GM23338 (cell line): ENCODE measurements at regions not wholly inside any gene's neighbourhood (a gene's known extent, or its start where the extent isn't known, plus 50 kb on each side); places are given as distances from the start of the nearest gene placed in this dataset.

ENCODE experiments used
- ATAC-seq: fragments of 200-7000 bp; cut with Tn5 transposase; 3 replicates; pipeline ENCODE4 v1.9.1; 2020
- DNase-seq: peaks from one replicate; pipeline ENCODE4 v3.0.0-alpha.2; 2015; ENCODE audit warnings: low spot score
- H2AFZ ChIP-seq: fragments of 200-600 bp; sonication (generic); 2 replicates; pipeline ENCODE4 v1.8.0; 2016; ENCODE audit warnings: antibody characterized with exemption, mild to moderate bottlenecking, moderate library complexity
- H3F3A ChIP-seq: fragments of 200-600 bp; sonication (generic); replicated peaks from 2 replicates; pipeline ENCODE4 v1.8.0; 2017; ENCODE audit warnings: antibody characterized with exemption, mixed run types, low read depth
- H3K27ac ChIP-seq: fragments of 200-600 bp; sonication (generic); 2 replicates; pipeline ENCODE4 v1.6.1; 2016; ENCODE audit warnings: low read depth
- H3K27me3 ChIP-seq: fragments of 200-600 bp; sonication (generic); 2 replicates; pipeline ENCODE4 v1.8.0; 2016; ENCODE audit warnings: mild to moderate bottlenecking, mixed run types, moderate library complexity; ENCODE audit not compliant: insufficient read depth
- H3K36me3 ChIP-seq: fragments of 200-600 bp; sonication (generic); 2 replicates; pipeline ENCODE4 v1.8.0; 2016; ENCODE audit warnings: mild to moderate bottlenecking; ENCODE audit not compliant: insufficient read depth
- H3K4me1 ChIP-seq: fragments of 200-600 bp; sonication (generic); 2 replicates; pipeline ENCODE4 v1.8.0; 2016; ENCODE audit warnings: mild to moderate bottlenecking, moderate library complexity; ENCODE audit not compliant: insufficient read depth
- H3K4me2 ChIP-seq: fragments of 200-600 bp; sonication (generic); 2 replicates; pipeline ENCODE4 v1.7.1; 2017; ENCODE audit warnings: mixed run types
- H3K4me3 ChIP-seq: fragments of 200-600 bp; sonication (generic); 2 replicates; pipeline ENCODE4 v1.6.1; 2016; ENCODE audit warnings: mixed run types
- H3K79me2 ChIP-seq: fragments of 200-600 bp; sonication (generic); replicated peaks from 2 replicates; pipeline ENCODE4 v1.8.0; 2017; ENCODE audit warnings: mild to moderate bottlenecking; ENCODE audit not compliant: insufficient read depth
- H3K9me2 ChIP-seq: fragments of 200-600 bp; sonication (generic); 2 replicates; pipeline ENCODE4 v1.8.0; 2017; ENCODE audit not compliant: insufficient read depth
- H4K20me1 ChIP-seq: fragments of 200-600 bp; sonication (generic); replicated peaks from 2 replicates; pipeline ENCODE4 v1.8.0; 2017; ENCODE audit warnings: mild to moderate bottlenecking; ENCODE audit not compliant: insufficient read depth
- H3K27ac Mint-ChIP-seq: 2 replicates; pipeline ENCODE4 v1.8.0; 2020; ENCODE audit warnings: inconsistent platforms, mild to moderate bottlenecking, moderate library complexity, mixed read lengths
- H3K27me3 Mint-ChIP-seq: 3 replicates; pipeline ENCODE4 v1.8.0; 2022; ENCODE audit warnings: low read depth, mild to moderate bottlenecking, moderate library complexity, mixed read lengths, inconsistent platforms; ENCODE audit not compliant: insufficient read depth, poor library complexity
- H3K36me3 Mint-ChIP-seq: 3 replicates; pipeline ENCODE4 v1.8.0; 2021; ENCODE audit warnings: low read depth, mild to moderate bottlenecking, inconsistent platforms, moderate library complexity, mixed read lengths
- H3K4me1 Mint-ChIP-seq: 3 replicates; pipeline ENCODE4 v1.8.0; 2020; ENCODE audit warnings: mild to moderate bottlenecking, inconsistent platforms, mixed read lengths
- H3K4me3 Mint-ChIP-seq: 3 replicates; pipeline ENCODE4 v1.8.0; 2021; ENCODE audit warnings: moderate library complexity, mild to moderate bottlenecking, inconsistent platforms, mixed read lengths
- H3K9me3 Mint-ChIP-seq: 3 replicates; pipeline ENCODE4 v1.8.0; 2020; ENCODE audit warnings: moderate library complexity, mild to moderate bottlenecking, inconsistent platforms, mixed read lengths
- CREB1 ChIP-seq: fragments of 250-450 bp; sonication (Bioruptor Pico); IDR thresholded peaks from 2 replicates; pipeline ENCODE4 v1.5.0; 2020; ENCODE audit warnings: low read depth, mild to moderate bottlenecking, moderate library complexity
- EZH2phosphoT487 ChIP-seq: fragments of 200-600 bp; sonication (generic); IDR thresholded peaks from one replicate; pipeline ENCODE4 v1.8.1; 2018; ENCODE audit warnings: antibody characterized with exemption; ENCODE audit not compliant: unreplicated experiment
- NANOG ChIP-seq: IDR thresholded peaks from 2 replicates; pipeline ENCODE4 v1.6.1; 2016; ENCODE audit warnings: antibody characterized with exemption, borderline replicate concordance
- STAT1 ChIP-seq: IDR thresholded peaks from one replicate; pipeline ENCODE4 v1.6.1; 2016; ENCODE audit warnings: antibody characterized with exemption; ENCODE audit not compliant: unreplicated experiment
- TF ChIP-seq, protein P1 (sequence below): IDR thresholded peaks from one replicate; pipeline ENCODE4 v1.6.1; 2018; ENCODE audit warnings: antibody characterized with exemption; ENCODE audit not compliant: unreplicated experiment
- TF ChIP-seq, protein P2 (sequence below): fragments of 250-450 bp; sonication (Bioruptor Pico); IDR thresholded peaks from 2 replicates; pipeline ENCODE4 v1.5.0; 2020; ENCODE audit warnings: mild to moderate bottlenecking, moderate library complexity
- TF ChIP-seq, protein P3 (sequence below), 2 experiments: fragments of 200-600 bp in 1 of 2; sonication (generic) in 1 of 2; conservative IDR thresholded peaks; 2 replicates each; pipeline versions ENCODE4 v1.5.1 to v1.6.1; 2016 to 2017; ENCODE audit warnings: antibody characterized with exemption in 2 of 2, low read depth in 2 of 2, mild to moderate bottlenecking in 2 of 2, moderate library complexity in 1 of 2
- TF ChIP-seq, protein P4 (sequence below): IDR thresholded peaks from 2 replicates; pipeline ENCODE4 v1.6.1; 2016; ENCODE audit warnings: antibody characterized with exemption

DNA sequence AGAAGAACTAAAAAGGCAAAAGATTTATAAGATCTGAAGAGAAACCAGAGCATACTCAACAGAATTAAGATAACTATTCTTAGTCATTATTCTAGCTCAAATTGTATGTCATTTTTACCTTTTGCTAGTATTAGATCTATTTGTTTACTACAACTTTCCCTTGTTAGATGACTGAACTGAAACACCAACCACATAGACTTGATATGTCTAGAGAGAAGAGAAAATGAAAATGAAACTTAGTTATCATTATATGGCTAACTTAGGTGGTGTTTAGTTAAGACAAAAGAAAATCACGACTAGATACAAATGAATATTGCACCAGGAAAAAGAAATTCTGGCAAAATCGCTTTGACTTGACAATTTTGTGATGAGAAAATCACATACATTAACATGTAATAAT lies 690.8 kb downstream of the PCDH18 start (continued):
- TF ChIP-seq, protein P1, sequence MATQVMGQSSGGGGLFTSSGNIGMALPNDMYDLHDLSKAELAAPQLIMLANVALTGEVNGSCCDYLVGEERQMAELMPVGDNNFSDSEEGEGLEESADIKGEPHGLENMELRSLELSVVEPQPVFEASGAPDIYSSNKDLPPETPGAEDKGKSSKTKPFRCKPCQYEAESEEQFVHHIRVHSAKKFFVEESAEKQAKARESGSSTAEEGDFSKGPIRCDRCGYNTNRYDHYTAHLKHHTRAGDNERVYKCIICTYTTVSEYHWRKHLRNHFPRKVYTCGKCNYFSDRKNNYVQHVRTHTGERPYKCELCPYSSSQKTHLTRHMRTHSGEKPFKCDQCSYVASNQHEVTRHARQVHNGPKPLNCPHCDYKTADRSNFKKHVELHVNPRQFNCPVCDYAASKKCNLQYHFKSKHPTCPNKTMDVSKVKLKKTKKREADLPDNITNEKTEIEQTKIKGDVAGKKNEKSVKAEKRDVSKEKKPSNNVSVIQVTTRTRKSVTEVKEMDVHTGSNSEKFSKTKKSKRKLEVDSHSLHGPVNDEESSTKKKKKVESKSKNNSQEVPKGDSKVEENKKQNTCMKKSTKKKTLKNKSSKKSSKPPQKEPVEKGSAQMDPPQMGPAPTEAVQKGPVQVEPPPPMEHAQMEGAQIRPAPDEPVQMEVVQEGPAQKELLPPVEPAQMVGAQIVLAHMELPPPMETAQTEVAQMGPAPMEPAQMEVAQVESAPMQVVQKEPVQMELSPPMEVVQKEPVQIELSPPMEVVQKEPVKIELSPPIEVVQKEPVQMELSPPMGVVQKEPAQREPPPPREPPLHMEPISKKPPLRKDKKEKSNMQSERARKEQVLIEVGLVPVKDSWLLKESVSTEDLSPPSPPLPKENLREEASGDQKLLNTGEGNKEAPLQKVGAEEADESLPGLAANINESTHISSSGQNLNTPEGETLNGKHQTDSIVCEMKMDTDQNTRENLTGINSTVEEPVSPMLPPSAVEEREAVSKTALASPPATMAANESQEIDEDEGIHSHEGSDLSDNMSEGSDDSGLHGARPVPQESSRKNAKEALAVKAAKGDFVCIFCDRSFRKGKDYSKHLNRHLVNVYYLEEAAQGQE, result no peak
- TF ChIP-seq, protein P2, sequence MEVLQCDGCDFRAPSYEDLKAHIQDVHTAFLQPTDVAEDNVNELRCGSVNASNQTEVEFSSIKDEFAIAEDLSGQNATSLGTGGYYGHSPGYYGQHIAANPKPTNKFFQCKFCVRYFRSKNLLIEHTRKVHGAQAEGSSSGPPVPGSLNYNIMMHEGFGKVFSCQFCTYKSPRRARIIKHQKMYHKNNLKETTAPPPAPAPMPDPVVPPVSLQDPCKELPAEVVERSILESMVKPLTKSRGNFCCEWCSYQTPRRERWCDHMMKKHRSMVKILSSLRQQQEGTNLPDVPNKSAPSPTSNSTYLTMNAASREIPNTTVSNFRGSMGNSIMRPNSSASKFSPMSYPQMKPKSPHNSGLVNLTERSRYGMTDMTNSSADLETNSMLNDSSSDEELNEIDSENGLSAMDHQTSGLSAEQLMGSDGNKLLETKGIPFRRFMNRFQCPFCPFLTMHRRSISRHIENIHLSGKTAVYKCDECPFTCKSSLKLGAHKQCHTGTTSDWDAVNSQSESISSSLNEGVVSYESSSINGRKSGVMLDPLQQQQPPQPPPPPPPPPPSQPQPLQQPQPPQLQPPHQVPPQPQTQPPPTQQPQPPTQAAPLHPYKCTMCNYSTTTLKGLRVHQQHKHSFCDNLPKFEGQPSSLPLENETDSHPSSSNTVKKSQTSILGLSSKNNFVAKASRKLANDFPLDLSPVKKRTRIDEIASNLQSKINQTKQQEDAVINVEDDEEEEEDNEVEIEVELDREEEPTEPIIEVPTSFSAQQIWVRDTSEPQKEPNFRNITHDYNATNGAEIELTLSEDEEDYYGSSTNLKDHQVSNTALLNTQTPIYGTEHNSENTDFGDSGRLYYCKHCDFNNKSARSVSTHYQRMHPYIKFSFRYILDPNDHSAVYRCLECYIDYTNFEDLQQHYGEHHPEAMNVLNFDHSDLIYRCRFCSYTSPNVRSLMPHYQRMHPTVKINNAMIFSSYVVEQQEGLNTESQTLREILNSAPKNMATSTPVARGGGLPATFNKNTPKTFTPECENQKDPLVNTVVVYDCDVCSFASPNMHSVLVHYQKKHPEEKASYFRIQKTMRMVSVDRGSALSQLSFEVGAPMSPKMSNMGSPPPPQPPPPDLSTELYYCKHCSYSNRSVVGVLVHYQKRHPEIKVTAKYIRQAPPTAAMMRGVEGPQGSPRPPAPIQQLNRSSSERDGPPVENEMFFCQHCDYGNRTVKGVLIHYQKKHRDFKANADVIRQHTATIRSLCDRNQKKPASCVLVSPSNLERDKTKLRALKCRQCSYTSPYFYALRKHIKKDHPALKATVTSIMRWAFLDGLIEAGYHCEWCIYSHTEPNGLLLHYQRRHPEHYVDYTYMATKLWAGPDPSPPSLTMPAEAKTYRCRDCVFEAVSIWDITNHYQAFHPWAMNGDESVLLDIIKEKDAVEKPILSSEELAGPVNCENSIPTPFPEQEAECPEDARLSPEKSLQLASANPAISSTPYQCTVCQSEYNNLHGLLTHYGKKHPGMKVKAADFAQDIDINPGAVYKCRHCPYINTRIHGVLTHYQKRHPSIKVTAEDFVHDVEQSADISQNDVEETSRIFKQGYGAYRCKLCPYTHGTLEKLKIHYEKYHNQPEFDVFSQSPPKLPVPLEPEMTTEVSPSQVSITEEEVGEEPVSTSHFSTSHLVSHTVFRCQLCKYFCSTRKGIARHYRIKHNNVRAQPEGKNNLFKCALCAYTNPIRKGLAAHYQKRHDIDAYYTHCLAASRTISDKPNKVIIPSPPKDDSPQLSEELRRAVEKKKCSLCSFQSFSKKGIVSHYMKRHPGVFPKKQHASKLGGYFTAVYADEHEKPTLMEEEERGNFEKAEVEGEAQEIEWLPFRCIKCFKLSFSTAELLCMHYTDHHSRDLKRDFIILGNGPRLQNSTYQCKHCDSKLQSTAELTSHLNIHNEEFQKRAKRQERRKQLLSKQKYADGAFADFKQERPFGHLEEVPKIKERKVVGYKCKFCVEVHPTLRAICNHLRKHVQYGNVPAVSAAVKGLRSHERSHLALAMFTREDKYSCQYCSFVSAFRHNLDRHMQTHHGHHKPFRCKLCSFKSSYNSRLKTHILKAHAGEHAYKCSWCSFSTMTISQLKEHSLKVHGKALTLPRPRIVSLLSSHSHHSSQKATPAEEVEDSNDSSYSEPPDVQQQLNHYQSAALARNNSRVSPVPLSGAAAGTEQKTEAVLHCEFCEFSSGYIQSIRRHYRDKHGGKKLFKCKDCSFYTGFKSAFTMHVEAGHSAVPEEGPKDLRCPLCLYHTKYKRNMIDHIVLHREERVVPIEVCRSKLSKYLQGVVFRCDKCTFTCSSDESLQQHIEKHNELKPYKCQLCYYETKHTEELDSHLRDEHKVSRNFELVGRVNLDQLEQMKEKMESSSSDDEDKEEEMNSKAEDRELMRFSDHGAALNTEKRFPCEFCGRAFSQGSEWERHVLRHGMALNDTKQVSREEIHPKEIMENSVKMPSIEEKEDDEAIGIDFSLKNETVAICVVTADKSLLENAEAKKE (CRISPR knock-in tag), result no peak

DNA sequence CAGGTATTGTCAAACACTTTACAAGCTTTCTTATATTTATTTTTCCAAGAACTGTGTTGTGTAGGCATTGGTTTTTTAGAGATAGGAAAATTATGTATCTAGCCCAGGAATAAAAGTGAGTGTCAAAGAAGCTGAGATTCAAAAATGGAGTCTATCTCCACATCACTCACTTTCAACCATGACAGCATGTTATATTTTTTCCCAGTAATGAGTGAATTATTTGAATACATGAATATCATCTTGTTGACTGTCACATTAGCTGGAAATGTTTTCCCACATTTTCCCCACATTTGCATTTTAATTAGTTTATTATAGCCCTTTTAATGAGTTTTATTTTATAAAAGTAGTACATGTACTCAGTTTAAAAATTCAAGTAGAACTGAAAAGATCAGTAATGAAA lies 693.7 kb downstream of the PCDH18 start:
- Histone ChIP-seq H3K27ac (no peak overlapping the region), H3K4me1 (no peaks in the 10 kb centered on the region), H3K27me3 (no peaks in the 10 kb centered on the region), H3K4me2 (no peak overlapping the region), H3F3A (no peaks in the 10 kb centered on the region), H3K79me2 (no peaks in the 10 kb centered on the region), H4K20me1 (no peaks in the 10 kb centered on the region), H3K36me3 (no peaks in the 10 kb centered on the region), H3K4me3 (no peak overlapping the region), H2AFZ (no peak overlapping the region), H3K9me2 (no peaks in the 10 kb centered on the region)
- no peaks in the 10 kb centered on the region for H3K4me1 Mint-ChIP-seq
- H3K27ac Mint-ChIP-seq, result no peak overlapping the region
- H3K4me3 Mint-ChIP-seq, result no peak overlapping the region
- TF ChIP-seq, protein P3, sequence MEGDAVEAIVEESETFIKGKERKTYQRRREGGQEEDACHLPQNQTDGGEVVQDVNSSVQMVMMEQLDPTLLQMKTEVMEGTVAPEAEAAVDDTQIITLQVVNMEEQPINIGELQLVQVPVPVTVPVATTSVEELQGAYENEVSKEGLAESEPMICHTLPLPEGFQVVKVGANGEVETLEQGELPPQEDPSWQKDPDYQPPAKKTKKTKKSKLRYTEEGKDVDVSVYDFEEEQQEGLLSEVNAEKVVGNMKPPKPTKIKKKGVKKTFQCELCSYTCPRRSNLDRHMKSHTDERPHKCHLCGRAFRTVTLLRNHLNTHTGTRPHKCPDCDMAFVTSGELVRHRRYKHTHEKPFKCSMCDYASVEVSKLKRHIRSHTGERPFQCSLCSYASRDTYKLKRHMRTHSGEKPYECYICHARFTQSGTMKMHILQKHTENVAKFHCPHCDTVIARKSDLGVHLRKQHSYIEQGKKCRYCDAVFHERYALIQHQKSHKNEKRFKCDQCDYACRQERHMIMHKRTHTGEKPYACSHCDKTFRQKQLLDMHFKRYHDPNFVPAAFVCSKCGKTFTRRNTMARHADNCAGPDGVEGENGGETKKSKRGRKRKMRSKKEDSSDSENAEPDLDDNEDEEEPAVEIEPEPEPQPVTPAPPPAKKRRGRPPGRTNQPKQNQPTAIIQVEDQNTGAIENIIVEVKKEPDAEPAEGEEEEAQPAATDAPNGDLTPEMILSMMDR (conservative IDR thresholded peaks at IDR 0.05; ENCODE audit: low read depth in 2 of 2), result no peak
- TF ChIP-seq STAT1, result no peak
- no peak for TF ChIP-seq EZH2phosphoT487
- no peak for TF ChIP-seq NANOG
- TF ChIP-seq, protein P4, sequence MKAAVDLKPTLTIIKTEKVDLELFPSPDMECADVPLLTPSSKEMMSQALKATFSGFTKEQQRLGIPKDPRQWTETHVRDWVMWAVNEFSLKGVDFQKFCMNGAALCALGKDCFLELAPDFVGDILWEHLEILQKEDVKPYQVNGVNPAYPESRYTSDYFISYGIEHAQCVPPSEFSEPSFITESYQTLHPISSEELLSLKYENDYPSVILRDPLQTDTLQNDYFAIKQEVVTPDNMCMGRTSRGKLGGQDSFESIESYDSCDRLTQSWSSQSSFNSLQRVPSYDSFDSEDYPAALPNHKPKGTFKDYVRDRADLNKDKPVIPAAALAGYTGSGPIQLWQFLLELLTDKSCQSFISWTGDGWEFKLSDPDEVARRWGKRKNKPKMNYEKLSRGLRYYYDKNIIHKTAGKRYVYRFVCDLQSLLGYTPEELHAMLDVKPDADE, result no peak
- no peak for TF ChIP-seq CREB1 (CRISPR knock-in tag)
- DNase-seq (no peak), ATAC-seq (no peak)
- H3K36me3 Mint-ChIP-seq, result peaks cover 4% of the 10 kb centered on the region
- H3K27me3 Mint-ChIP-seq, result no peaks in the 10 kb centered on the region
- peaks cover 10% of the 10 kb centered on the region for H3K9me3 Mint-ChIP-seq
